Activated T-cell treated with anti-CD3 and anti-CD28 coated beads, Interleukin-2, amount 50 U/mL, for 72 hours (primary cell): ENCODE measurements at regions not wholly inside any gene's neighbourhood (a gene's known extent, or its start where the extent isn't known, plus 50 kb on each side); places are given as distances from the start of the nearest gene placed in this dataset.

ENCODE experiments used
- ATAC-seq, 2 donors: fragments of 150-1000 bp; cut with Tn5 transposase; replicated peaks in 1 of 2; 2 replicates each; pipeline ENCODE4 v1.10.0; 2021; ENCODE audit warnings: moderate library complexity in 2 of 2, mild to moderate bottlenecking in 1 of 2
- DNase-seq, 2 donors: peaks; one replicate each; pipeline ENCODE4 v3.0.0; 2021 to 2022; ENCODE audit warnings: mixed read lengths in 1 of 2
- H3K27ac Mint-ChIP-seq: one replicate; pipeline ENCODE4 v1.8.0; 2022; ENCODE audit warnings: mild to moderate bottlenecking, moderate library complexity, mixed read lengths
- H3K27me3 Mint-ChIP-seq: one replicate; pipeline ENCODE4 v1.8.0; 2022; ENCODE audit warnings: low read depth, mixed read lengths
- H3K36me3 Mint-ChIP-seq, 2 donors: one replicate each; pipeline ENCODE4 v1.8.0; 2022; ENCODE audit warnings: mixed read lengths in 2 of 2, mild to moderate bottlenecking in 1 of 2; ENCODE audit not compliant: insufficient read depth in 2 of 2
- H3K4me1 Mint-ChIP-seq: one replicate; pipeline ENCODE4 v1.8.0; 2022; ENCODE audit warnings: low read depth, mixed read lengths
- H3K4me3 Mint-ChIP-seq, 2 donors: one replicate each; pipeline ENCODE4 v1.8.0; 2022; ENCODE audit warnings: mild to moderate bottlenecking in 2 of 2, mixed read lengths in 2 of 2, moderate library complexity in 2 of 2
- H3K9me3 Mint-ChIP-seq, 2 donors: one replicate each; pipeline ENCODE4 v1.8.0; 2022; ENCODE audit warnings: mixed read lengths in 2 of 2

- DNase-seq (no peak), ATAC-seq (peak in 1 of 2 donors; percentile 27)
- Mint-ChIP-seq H3K36me3 (no peaks in the 10 kb centered on the region), H3K9me3 (no peaks in the 10 kb centered on the region), H3K27me3 (no peaks in the 10 kb centered on the region), H3K27ac (peak overlapping the region; percentile 62), H3K4me3 (peak overlapping the region in 1 of 2 donors; percentile 84), H3K4me1 (peaks cover 40% of the 10 kb centered on the region)
Observed at GRCh38 chr6:167049275-167049674, 50.1 kb downstream of the CEP43 start.

- no peak overlapping the region for H3K27ac Mint-ChIP-seq
- H3K27me3 Mint-ChIP-seq: no peaks in the 10 kb centered on the region
- ATAC-seq (no peak), DNase-seq (no peak)
- no peaks in the 10 kb centered on the region for H3K36me3 Mint-ChIP-seq
- no peak overlapping the region for H3K4me3 Mint-ChIP-seq
- no peaks in the 10 kb centered on the region for H3K9me3 Mint-ChIP-seq
- H3K4me1 Mint-ChIP-seq: peaks cover 47% of the 10 kb centered on the region
Observed at GRCh38 chr6:167050903-167051302, 51.7 kb downstream of the CEP43 start.

GRCh38 chr6:167053895-167054530 is 54.8 kb downstream of the CEP43 start:
- Mint-ChIP-seq H3K4me1 (peaks cover 17% of the 10 kb centered on the region), H3K9me3 (no peaks in the 10 kb centered on the region), H3K36me3 (peaks cover 0 to 3% of the 10 kb centered on the region in 2 donors), H3K27ac (no peak overlapping the region), H3K27me3 (peaks cover 6% of the 10 kb centered on the region), H3K4me3 (peak overlapping the region in 1 of 2 donors; percentile 28)
- DNase-seq: no peak
- no peak for ATAC-seq

DNA sequence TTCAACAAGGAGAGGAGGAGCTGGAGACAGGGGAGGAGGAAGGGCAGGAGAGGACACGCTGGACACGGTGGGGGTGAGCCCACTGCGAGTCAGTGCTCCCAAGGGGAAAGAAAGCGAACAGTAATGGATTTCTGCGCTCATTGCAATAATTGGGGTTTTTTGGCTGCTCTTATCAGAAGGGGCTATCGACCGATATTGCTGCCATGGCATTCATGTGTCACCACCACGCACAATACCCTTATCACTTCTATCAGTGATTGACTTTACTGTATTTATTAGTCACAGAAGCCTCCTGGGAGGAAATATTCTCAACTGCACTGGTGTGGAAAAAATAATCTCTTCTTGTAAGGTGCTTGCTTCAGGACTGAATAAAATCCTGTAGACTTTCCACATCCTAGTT is 55.8 kb downstream of the CEP43 start:
- peak overlapping the region in 1 of 2 donors; percentile 25 for H3K4me3 Mint-ChIP-seq

GRCh38 chr6:167056370-167056769 is 57.2 kb downstream of the CEP43 start:
- DNase-seq: peak in 1 of 2 donors; percentile 38
- Mint-ChIP-seq H3K27me3 (peaks cover 6% of the 10 kb centered on the region), H3K27ac (peak overlapping the region; percentile 85), H3K4me1 (peaks cover 13% of the 10 kb centered on the region), H3K9me3 (no peaks in the 10 kb centered on the region), H3K36me3 (peaks cover 0 to 3% of the 10 kb centered on the region in 2 donors), H3K4me3 (no peak overlapping the region)
- peak; percentile 67 to 76 for ATAC-seq

More for the DNA sequence above, 55.8 kb downstream of the CEP43 start:
- ATAC-seq: no peak
- H3K4me1 Mint-ChIP-seq: peaks cover 13% of the 10 kb centered on the region
- DNase-seq: no peak
- peaks cover 0 to 3% of the 10 kb centered on the region in 2 donors for H3K36me3 Mint-ChIP-seq
- H3K9me3 Mint-ChIP-seq: no peaks in the 10 kb centered on the region
- peaks cover 6% of the 10 kb centered on the region for H3K27me3 Mint-ChIP-seq
- H3K27ac Mint-ChIP-seq: no peak overlapping the region

DNA sequence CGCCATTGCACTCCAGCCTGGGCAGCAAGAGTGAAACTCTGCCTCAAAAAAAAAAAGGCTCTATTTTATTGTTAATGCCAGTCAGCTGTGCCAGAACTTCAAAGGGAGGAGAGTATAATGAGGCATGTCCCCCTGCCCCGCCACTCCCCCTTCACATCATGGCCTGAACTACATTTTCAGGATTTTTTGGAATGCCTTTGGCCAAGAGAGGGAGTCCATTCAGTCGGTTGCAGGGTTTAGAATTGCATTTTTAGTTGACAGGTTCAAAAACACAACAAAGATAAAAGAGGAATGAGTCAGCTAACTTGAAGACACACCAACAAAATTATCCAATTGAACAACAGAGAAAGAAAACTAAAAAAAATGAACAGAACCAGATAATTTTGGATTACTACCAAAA is 59.1 kb downstream of the CEP43 start:
- DNase-seq: no peak
- Mint-ChIP-seq H3K4me1 (peaks cover 13% of the 10 kb centered on the region), H3K36me3 (peaks cover 2 to 3% of the 10 kb centered on the region in 2 donors), H3K4me3 (no peak overlapping the region), H3K9me3 (no peaks in the 10 kb centered on the region), H3K27ac (no peak overlapping the region), H3K27me3 (peaks cover 21% of the 10 kb centered on the region)
- ATAC-seq: no peak
